Immature natural killer cell (primary cell): ENCODE measurements at regions not wholly inside any gene's neighbourhood (a gene's known extent, or its start where the extent isn't known, plus 50 kb on each side); places are given as distances from the start of the nearest gene placed in this dataset.
"Not testable (repeated sequence)": the region's sequence is repeated elsewhere in the genome, so short reads cannot be mapped to it uniquely, and the experiment has no call there.

ENCODE experiments used
- DNase-seq, 3 donors: peaks; one replicate each; pipeline ENCODE4 v3.0.0; 2022; ENCODE audit warnings: mixed read lengths in 1 of 3
- H3K27ac Mint-ChIP-seq, 6 donors: one replicate each; pipeline ENCODE4 v1.8.0; 2020; ENCODE audit warnings: mixed read lengths in 6 of 6, mild to moderate bottlenecking in 5 of 6, inconsistent platforms in 4 of 6, moderate library complexity in 3 of 6
- H3K27me3 Mint-ChIP-seq, 3 donors: one replicate each; pipeline ENCODE4 v1.8.0; 2020 to 2021; ENCODE audit warnings: low read depth in 3 of 3, mild to moderate bottlenecking in 3 of 3, mixed read lengths in 3 of 3, moderate library complexity in 3 of 3, inconsistent platforms in 1 of 3
- H3K36me3 Mint-ChIP-seq, 3 donors: one replicate each; pipeline ENCODE4 v1.8.0; 2020; ENCODE audit warnings: mixed read lengths in 3 of 3, inconsistent platforms in 2 of 3, mild to moderate bottlenecking in 2 of 3
- H3K4me1 Mint-ChIP-seq, 2 donors: one replicate each; pipeline ENCODE4 v1.8.0; 2020; ENCODE audit warnings: inconsistent platforms in 2 of 2, mild to moderate bottlenecking in 2 of 2, mixed read lengths in 2 of 2, moderate library complexity in 1 of 2
- H3K4me3 Mint-ChIP-seq, 5 donors: one replicate each; pipeline ENCODE4 v1.8.0; 2020; ENCODE audit warnings: mild to moderate bottlenecking in 5 of 5, mixed read lengths in 5 of 5, inconsistent platforms in 3 of 5, moderate library complexity in 3 of 5
- H3K9me3 Mint-ChIP-seq, 6 donors: one replicate each; pipeline ENCODE4 v1.8.0; 2020; ENCODE audit warnings: mild to moderate bottlenecking in 6 of 6, mixed read lengths in 6 of 6, inconsistent platforms in 4 of 6, moderate library complexity in 3 of 6

GRCh38 chr1:96597218-96597617 is 124.4 kb upstream of the PTBP2 start:
- H3K36me3 Mint-ChIP-seq = no peaks in the 10 kb centered on the region
- no peak overlapping the region for H3K4me3 Mint-ChIP-seq
- no peak overlapping the region for H3K27ac Mint-ChIP-seq
- peaks cover 0 to 16% (median 0%) of the 10 kb centered on the region in 6 donors for H3K9me3 Mint-ChIP-seq
- no peaks in the 10 kb centered on the region for H3K4me1 Mint-ChIP-seq
- no peak for DNase-seq
- H3K27me3 Mint-ChIP-seq = peaks cover 0 to 3% (median 2%) of the 10 kb centered on the region in 3 donors

- Mint-ChIP-seq H3K4me1 (no peaks in the 10 kb centered on the region), H3K27ac (no peak overlapping the region), H3K4me3 (no peak overlapping the region), H3K9me3 (peaks cover 0 to 14% (median 1%) of the 10 kb centered on the region in 6 donors), H3K27me3 (peaks cover 0 to 3% (median 2%) of the 10 kb centered on the region in 3 donors), H3K36me3 (no peaks in the 10 kb centered on the region)
- no peak for DNase-seq
These were observed 123.0 kb upstream of the PTBP2 start for GRCh38 chr1:96598416-96599168.

- not testable (repeated sequence) for H3K36me3 Mint-ChIP-seq, DNase-seq, H3K4me1 Mint-ChIP-seq, H3K4me3 Mint-ChIP-seq, H3K27ac Mint-ChIP-seq, H3K27me3 Mint-ChIP-seq, H3K9me3 Mint-ChIP-seq
These were observed 117.0 kb upstream of the PTBP2 start for GRCh38 chr1:96604620-96605019.

DNA sequence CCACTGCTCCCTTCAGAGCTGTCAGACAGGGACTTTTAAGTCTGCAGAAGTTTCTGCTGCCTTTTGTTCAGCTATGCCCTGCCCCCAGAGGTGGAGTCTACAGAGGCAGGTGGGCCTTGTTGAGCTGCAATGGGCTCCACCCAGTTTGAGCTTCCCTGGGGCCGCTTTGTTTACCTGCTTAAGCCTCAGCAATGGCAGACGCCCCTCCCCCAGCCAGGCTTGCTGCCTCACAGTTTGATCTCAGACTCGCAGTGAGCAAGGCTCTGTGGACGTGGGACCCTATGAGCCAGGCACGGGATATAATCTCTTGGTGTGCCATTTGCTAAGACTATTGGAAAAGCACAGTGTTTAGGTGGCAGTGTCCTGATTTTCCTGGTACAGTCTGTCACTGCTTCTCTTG is 104.2 kb upstream of the PTBP2 start:
- not testable (repeated sequence) for H3K4me3 Mint-ChIP-seq, DNase-seq, H3K36me3 Mint-ChIP-seq, H3K27me3 Mint-ChIP-seq, H3K4me1 Mint-ChIP-seq, H3K27ac Mint-ChIP-seq
- H3K9me3 Mint-ChIP-seq = peaks cover 3 to 11% (median 6%) of the 10 kb centered on the region in 6 donors

- H3K9me3 Mint-ChIP-seq = peaks cover 0 to 2% (median 0%) of the 10 kb centered on the region in 6 donors
- DNase-seq = no peak
- no peaks in the 10 kb centered on the region for H3K36me3 Mint-ChIP-seq
- H3K4me3 Mint-ChIP-seq = no peak overlapping the region
- no peak overlapping the region for H3K27ac Mint-ChIP-seq
- no peaks in the 10 kb centered on the region for H3K4me1 Mint-ChIP-seq
- H3K27me3 Mint-ChIP-seq = peaks cover 0 to 3% (median 2%) of the 10 kb centered on the region in 3 donors
These were observed 89.4 kb upstream of the PTBP2 start for GRCh38 chr1:96632045-96632664.

DNA sequence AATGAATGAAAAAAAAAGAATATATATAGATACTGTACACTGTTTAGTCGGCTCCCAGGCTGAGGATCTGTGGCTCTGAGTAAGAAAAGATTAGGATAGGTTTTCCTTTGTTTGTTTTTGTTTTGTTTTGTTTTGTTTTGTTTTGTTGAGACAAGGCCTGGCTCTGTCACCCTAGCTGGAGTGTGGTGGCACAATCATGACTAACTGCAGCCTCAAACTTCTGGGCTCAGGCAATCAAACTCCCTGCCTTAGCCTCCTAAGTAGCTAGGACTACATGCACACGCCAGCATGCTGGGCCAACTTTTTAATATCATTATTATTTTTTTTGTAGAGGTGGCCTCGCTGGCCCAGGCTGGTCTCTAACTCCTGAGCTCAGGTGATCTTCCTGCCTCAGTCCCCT is 87.9 kb upstream of the PTBP2 start:
- Mint-ChIP-seq H3K4me1 (no peaks in the 10 kb centered on the region), H3K36me3 (no peaks in the 10 kb centered on the region), H3K4me3 (no peak overlapping the region), H3K27me3 (peaks cover 0 to 2% (median 0%) of the 10 kb centered on the region in 3 donors), H3K9me3 (peaks cover 0 to 2% (median 0%) of the 10 kb centered on the region in 6 donors), H3K27ac (no peak overlapping the region)
- no peak for DNase-seq

DNA sequence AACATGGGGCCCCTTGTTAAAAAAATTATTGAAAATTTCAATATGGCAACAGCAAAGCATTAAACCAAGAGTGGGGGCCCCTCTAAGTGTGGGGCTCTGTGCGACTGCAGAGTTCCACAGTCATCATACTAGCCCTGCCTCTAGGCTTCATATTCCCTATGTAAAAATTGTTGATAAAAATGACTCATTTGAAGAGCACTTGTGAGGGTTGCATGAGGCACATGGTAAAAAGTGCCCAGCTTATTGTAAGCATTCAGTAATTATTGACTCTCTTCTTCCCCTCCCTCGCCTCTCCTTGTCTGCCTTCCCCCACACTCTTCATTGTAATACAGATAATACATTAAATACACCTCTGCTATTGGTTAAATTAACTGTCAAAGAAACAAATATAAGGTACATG is 86.7 kb upstream of the PTBP2 start:
- H3K4me3 Mint-ChIP-seq = no peak overlapping the region
- peaks cover 0 to 2% (median 0%) of the 10 kb centered on the region in 3 donors for H3K27me3 Mint-ChIP-seq
- H3K36me3 Mint-ChIP-seq = no peaks in the 10 kb centered on the region
- H3K9me3 Mint-ChIP-seq = peaks cover 0 to 2% (median 0%) of the 10 kb centered on the region in 6 donors
- H3K4me1 Mint-ChIP-seq = no peaks in the 10 kb centered on the region
- no peak overlapping the region for H3K27ac Mint-ChIP-seq
- no peak for DNase-seq

DNA sequence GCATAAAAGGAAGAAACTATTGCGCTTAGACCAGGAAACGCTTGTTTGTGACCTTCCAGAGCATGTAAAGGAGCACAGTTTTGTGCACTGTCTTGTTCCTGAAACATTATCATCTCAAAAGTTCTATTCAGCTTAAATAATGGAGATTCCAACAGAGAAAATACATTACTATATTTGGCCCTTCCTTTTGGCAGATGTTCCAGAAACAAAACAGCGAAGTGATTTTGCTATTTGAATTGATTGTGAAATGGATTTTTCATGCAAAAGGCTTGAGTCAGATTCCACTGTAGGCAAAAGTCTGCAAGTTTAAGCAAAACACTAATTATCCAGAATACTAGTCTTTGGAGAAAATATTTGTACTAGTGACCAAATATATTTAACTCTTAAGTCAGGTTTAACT is 80.3 kb upstream of the PTBP2 start:
- H3K9me3 Mint-ChIP-seq = peaks cover 0 to 4% (median 0%) of the 10 kb centered on the region in 6 donors
- peaks cover 0 to 3% (median 1%) of the 10 kb centered on the region in 3 donors for H3K27me3 Mint-ChIP-seq
- H3K4me3 Mint-ChIP-seq = no peak overlapping the region
- H3K27ac Mint-ChIP-seq = no peak overlapping the region
- DNase-seq = no peak
- no peaks in the 10 kb centered on the region for H3K4me1 Mint-ChIP-seq
- H3K36me3 Mint-ChIP-seq = no peaks in the 10 kb centered on the region

- H3K9me3 Mint-ChIP-seq = peaks cover 0 to 4% (median 0%) of the 10 kb centered on the region in 6 donors
- no peaks in the 10 kb centered on the region for H3K36me3 Mint-ChIP-seq
- no peak overlapping the region for H3K4me3 Mint-ChIP-seq
- H3K4me1 Mint-ChIP-seq = no peaks in the 10 kb centered on the region
- H3K27me3 Mint-ChIP-seq = peaks cover 0 to 11% (median 1%) of the 10 kb centered on the region in 3 donors
- H3K27ac Mint-ChIP-seq = no peak overlapping the region
- DNase-seq = no peak
These were observed 78.1 kb upstream of the PTBP2 start for GRCh38 chr1:96643519-96643918.

DNA sequence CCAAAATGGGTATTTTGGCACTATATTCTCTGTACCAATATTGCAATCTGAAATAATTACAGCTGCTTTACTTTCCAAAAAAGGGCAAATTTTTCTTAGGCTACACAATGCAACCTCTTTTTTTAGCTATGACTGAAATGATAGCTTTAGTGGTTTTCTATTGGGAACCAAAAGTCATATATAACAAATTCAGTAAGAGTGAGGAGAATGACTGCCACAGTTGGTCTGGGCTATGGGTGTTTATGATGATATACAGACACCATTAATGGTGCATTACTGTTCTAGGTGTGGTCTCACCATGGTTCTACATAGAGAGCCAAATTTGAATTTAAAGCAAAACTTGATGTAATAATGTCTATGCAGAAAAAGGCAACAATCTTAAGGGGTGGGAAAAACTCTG is 72.3 kb upstream of the PTBP2 start:
- no peak for DNase-seq
- Mint-ChIP-seq H3K36me3 (peaks cover 0 to 3% (median 0%) of the 10 kb centered on the region in 3 donors), H3K4me1 (no peaks in the 10 kb centered on the region), H3K9me3 (peaks cover under 1 to 5% (median 3%) of the 10 kb centered on the region in 6 donors), H3K4me3 (no peak overlapping the region), H3K27me3 (peaks cover 0 to 12% (median 4%) of the 10 kb centered on the region in 3 donors), H3K27ac (no peak overlapping the region)

- DNase-seq = no peak
- peaks cover 0 to 15% (median 5%) of the 10 kb centered on the region in 6 donors for H3K9me3 Mint-ChIP-seq
- no peaks in the 10 kb centered on the region for H3K4me1 Mint-ChIP-seq
- peaks cover 0 to 3% (median 0%) of the 10 kb centered on the region in 3 donors for H3K36me3 Mint-ChIP-seq
- H3K27me3 Mint-ChIP-seq = peaks cover 2 to 11% (median 3%) of the 10 kb centered on the region in 3 donors
- H3K4me3 Mint-ChIP-seq = no peak overlapping the region
- H3K27ac Mint-ChIP-seq = no peak overlapping the region
These were observed 70.1 kb upstream of the PTBP2 start for GRCh38 chr1:96651517-96651916.

DNA sequence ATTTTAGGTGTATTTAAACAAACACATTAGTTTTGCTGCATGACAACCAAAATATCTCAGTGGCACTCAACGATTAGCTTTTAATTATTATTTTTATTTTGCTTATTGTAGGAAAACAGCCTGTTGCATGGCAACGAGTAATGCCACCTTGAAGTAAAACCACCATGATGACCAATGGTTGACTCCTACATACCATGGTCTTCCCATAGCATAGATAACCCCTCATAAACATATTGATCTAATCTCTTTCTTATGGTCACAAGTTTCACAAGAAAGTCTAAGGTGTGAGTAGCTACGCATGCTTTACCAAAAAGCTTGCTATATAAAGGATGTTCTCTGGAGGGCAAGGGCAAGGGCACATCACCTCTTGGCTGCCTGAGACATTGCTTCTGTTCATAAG is 61.5 kb upstream of the PTBP2 start:
- H3K27ac Mint-ChIP-seq = no peak overlapping the region
- peaks cover 0 to 20% (median 6%) of the 10 kb centered on the region in 6 donors for H3K9me3 Mint-ChIP-seq
- no peaks in the 10 kb centered on the region for H3K36me3 Mint-ChIP-seq
- no peak overlapping the region for H3K4me3 Mint-ChIP-seq
- H3K4me1 Mint-ChIP-seq = no peaks in the 10 kb centered on the region
- DNase-seq = no peak
- H3K27me3 Mint-ChIP-seq = peaks cover 0 to 1% (median 0%) of the 10 kb centered on the region in 3 donors

GRCh38 chr1:96660503-96660902 is 61.1 kb upstream of the PTBP2 start:
- H3K27me3 Mint-ChIP-seq = no peaks in the 10 kb centered on the region
- H3K36me3 Mint-ChIP-seq = no peaks in the 10 kb centered on the region
- no peak for DNase-seq
- H3K4me1 Mint-ChIP-seq = no peaks in the 10 kb centered on the region
- no peak overlapping the region for H3K4me3 Mint-ChIP-seq
- H3K27ac Mint-ChIP-seq = no peak overlapping the region
- peaks cover 0 to 15% (median 6%) of the 10 kb centered on the region in 6 donors for H3K9me3 Mint-ChIP-seq
